ENCODE measurements at regions not wholly inside any gene's neighbourhood (a gene's known extent, or its start where the extent isn't known, plus 50 kb on each side); places are given as distances from the start of the nearest gene placed in this dataset.
A peak's percentile ranks its signal among the peaks of the same experiment; 100 is the strongest.
"Not testable (repeated sequence)": the region's sequence is repeated elsewhere in the genome, so short reads cannot be mapped to it uniquely, and the experiment has no call there.

- H3K4me3 ChIP-seq (ENCODE audit: low read depth, low read length), result no peak overlapping the region
- no peak overlapping the region for H3K27ac ChIP-seq (ENCODE audit: low read depth, low read length)
- no peak for DNase-seq (ENCODE audit: low read depth in 4 of 6, low spot score in 6 of 6)
- H3K4me1 ChIP-seq (ENCODE audit: control insufficient read depth, insufficient read depth, low read length), result no peaks in the 10 kb centered on the region
- no peaks in the 10 kb centered on the region for H3K27me3 ChIP-seq (ENCODE audit: control insufficient read depth, insufficient read depth, low read length)
- no peaks in the 10 kb centered on the region for H3K9me3 ChIP-seq (ENCODE audit: control insufficient read depth, insufficient read depth, low read length)
- no peaks in the 10 kb centered on the region for H3K36me3 ChIP-seq (ENCODE audit: control insufficient read depth, insufficient read depth, low read length)
- WGBS (ENCODE audit: insufficient coverage), result 80% methylated on average over 1 of the region's 3 CpGs
Observed at GRCh38 chr6:15745781-15746180, 83.0 kb upstream of the DTNBP1 start.

DNA sequence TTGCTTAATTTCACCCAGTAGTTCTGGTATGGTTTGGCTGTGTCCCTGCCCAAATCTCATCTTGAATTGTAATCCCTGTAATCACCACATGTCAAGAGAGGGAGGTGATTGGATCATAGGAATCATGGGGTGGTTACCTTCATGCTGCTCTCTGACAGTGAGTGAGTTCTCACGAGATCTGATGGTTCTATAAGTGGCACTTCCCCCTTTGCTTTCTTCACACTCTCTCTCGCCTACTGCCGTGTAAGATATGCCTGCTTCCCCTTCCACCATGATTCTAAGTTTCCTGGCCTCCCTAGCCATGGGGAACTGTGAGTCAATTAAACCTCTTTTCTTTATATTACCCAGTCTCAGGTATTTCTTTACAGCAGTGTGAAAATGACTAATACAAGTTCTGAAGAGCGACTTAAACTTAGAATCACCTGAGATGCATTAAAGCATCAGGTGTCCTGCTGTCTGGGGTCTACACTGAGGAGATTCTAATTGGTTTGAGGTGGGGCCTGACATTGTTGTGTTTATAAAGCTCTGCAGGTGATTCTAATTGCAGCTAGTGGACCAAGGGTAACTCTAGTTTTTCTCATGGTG is 82.1 kb upstream of the DTNBP1 start:
- no peaks in the 10 kb centered on the region for H3K36me3 ChIP-seq (ENCODE audit: control insufficient read depth, insufficient read depth, low read length)
- WGBS (ENCODE audit: insufficient coverage), result 83% methylated on average over 4 of the region's 4 CpGs
- no peak overlapping the region for H3K27ac ChIP-seq (ENCODE audit: low read depth, low read length)
- no peak for DNase-seq (ENCODE audit: low read depth in 4 of 6, low spot score in 6 of 6)
- no peaks in the 10 kb centered on the region for H3K4me1 ChIP-seq (ENCODE audit: control insufficient read depth, insufficient read depth, low read length)
- H3K9me3 ChIP-seq (ENCODE audit: control insufficient read depth, insufficient read depth, low read length), result no peaks in the 10 kb centered on the region
- no peaks in the 10 kb centered on the region for H3K27me3 ChIP-seq (ENCODE audit: control insufficient read depth, insufficient read depth, low read length)
- no peak overlapping the region for H3K4me3 ChIP-seq (ENCODE audit: low read depth, low read length)

GRCh38 chr6:15742013-15742412 is 79.2 kb upstream of the DTNBP1 start:
- H3K27ac ChIP-seq (ENCODE audit: low read depth, low read length), result not testable (repeated sequence)
- no CpG with 5 or more reads among the region's 1 CpG for WGBS (ENCODE audit: insufficient coverage)

GRCh38 chr6:15741405-15741804 is 78.6 kb upstream of the DTNBP1 start:
- no peaks in the 10 kb centered on the region for H3K4me1 ChIP-seq (ENCODE audit: control insufficient read depth, insufficient read depth, low read length)
- no peaks in the 10 kb centered on the region for H3K36me3 ChIP-seq (ENCODE audit: control insufficient read depth, insufficient read depth, low read length)
- no peak overlapping the region for H3K27ac ChIP-seq (ENCODE audit: low read depth, low read length)
- no peaks in the 10 kb centered on the region for H3K27me3 ChIP-seq (ENCODE audit: control insufficient read depth, insufficient read depth, low read length)
- no peak for DNase-seq (ENCODE audit: low read depth in 4 of 6, low spot score in 6 of 6)
- H3K9me3 ChIP-seq (ENCODE audit: control insufficient read depth, insufficient read depth, low read length), result no peaks in the 10 kb centered on the region
- H3K4me3 ChIP-seq (ENCODE audit: low read depth, low read length), result no peak overlapping the region

More at GRCh38 chr6:15742013-15742412, 79.2 kb upstream of the DTNBP1 start:
- DNase-seq (ENCODE audit: low read depth in 4 of 6, low spot score in 6 of 6); H3K4me1 ChIP-seq (ENCODE audit: control insufficient read depth, insufficient read depth, low read length); H3K27me3 ChIP-seq (ENCODE audit: control insufficient read depth, insufficient read depth, low read length); H3K36me3 ChIP-seq (ENCODE audit: control insufficient read depth, insufficient read depth, low read length); H3K9me3 ChIP-seq (ENCODE audit: control insufficient read depth, insufficient read depth, low read length); H3K4me3 ChIP-seq (ENCODE audit: low read depth, low read length): not testable (repeated sequence)

DNA sequence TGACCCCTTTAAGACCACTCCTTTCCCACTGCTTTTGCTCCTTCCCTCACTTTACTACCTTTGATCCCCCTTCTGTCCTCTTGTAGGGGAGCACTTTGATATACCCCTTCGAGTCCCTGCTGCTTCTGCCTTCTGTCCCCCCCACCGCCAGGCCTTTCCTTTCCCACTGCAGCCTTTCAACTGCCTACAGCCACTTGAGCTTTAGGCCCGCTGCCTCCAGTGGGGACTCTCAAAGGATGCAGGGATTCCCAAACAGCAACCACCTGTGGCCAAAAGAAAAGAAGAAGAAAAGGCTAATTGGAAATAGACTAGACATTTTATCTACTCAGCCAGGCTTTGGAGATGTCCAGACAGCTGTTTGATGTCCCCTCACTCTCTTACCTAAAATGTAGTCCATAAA is 77.0 kb upstream of the DTNBP1 start:
- H3K27ac ChIP-seq (ENCODE audit: low read depth, low read length), result no peak overlapping the region
- WGBS (ENCODE audit: insufficient coverage), result 70% methylated on average over 3 of the region's 3 CpGs
- H3K9me3 ChIP-seq (ENCODE audit: control insufficient read depth, insufficient read depth, low read length), result no peaks in the 10 kb centered on the region
- H3K4me1 ChIP-seq (ENCODE audit: control insufficient read depth, insufficient read depth, low read length), result no peaks in the 10 kb centered on the region
- no peak for DNase-seq (ENCODE audit: low read depth in 4 of 6, low spot score in 6 of 6)
- no peak overlapping the region for H3K4me3 ChIP-seq (ENCODE audit: low read depth, low read length)
- no peaks in the 10 kb centered on the region for H3K27me3 ChIP-seq (ENCODE audit: control insufficient read depth, insufficient read depth, low read length)
- H3K36me3 ChIP-seq (ENCODE audit: control insufficient read depth, insufficient read depth, low read length), result no peaks in the 10 kb centered on the region

- Histone ChIP-seq H3K9me3 (ENCODE audit: control insufficient read depth, insufficient read depth, low read length) (no peaks in the 10 kb centered on the region), H3K36me3 (ENCODE audit: control insufficient read depth, insufficient read depth, low read length) (no peaks in the 10 kb centered on the region), H3K4me1 (ENCODE audit: control insufficient read depth, insufficient read depth, low read length) (no peaks in the 10 kb centered on the region), H3K27me3 (ENCODE audit: control insufficient read depth, insufficient read depth, low read length) (no peaks in the 10 kb centered on the region), H3K27ac (ENCODE audit: low read depth, low read length) (no peak overlapping the region), H3K4me3 (ENCODE audit: low read depth, low read length) (no peak overlapping the region)
- DNase-seq (ENCODE audit: low read depth in 4 of 6, low spot score in 6 of 6), result no peak
- no CpG with 5 or more reads among the region's 2 CpGs for WGBS (ENCODE audit: insufficient coverage)
Observed at GRCh38 chr6:15739353-15739752, 76.5 kb upstream of the DTNBP1 start.

- WGBS (ENCODE audit: insufficient coverage), result 64% methylated on average over 3 of the region's 8 CpGs
Observed at GRCh38 chr6:15738195-15738594, 75.4 kb upstream of the DTNBP1 start.

DNA sequence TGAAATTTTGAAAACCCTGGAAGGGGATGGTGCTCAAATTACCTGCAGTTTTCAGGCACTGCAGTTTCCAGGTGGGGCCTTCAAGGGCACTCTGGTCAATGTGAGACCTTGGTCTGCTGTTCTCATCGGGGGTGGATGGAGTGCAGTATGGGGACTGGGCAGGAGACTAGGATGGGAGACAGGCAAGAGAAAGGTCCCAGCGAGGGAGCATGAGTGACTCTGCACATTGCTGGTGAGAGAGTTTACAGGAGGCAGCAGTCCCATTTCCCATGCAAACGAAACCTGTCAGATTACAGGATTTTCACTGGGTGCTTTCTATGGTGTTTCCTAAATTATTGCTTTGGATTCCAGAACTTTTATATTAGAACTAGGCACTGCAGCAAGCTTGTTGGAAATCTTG is 73.5 kb upstream of the DTNBP1 start:
- Histone ChIP-seq H3K9me3 (ENCODE audit: control insufficient read depth, insufficient read depth, low read length) (no peaks in the 10 kb centered on the region), H3K27me3 (ENCODE audit: control insufficient read depth, insufficient read depth, low read length) (no peaks in the 10 kb centered on the region), H3K4me3 (ENCODE audit: low read depth, low read length) (no peak overlapping the region), H3K4me1 (ENCODE audit: control insufficient read depth, insufficient read depth, low read length) (no peaks in the 10 kb centered on the region), H3K27ac (ENCODE audit: low read depth, low read length) (no peak overlapping the region), H3K36me3 (ENCODE audit: control insufficient read depth, insufficient read depth, low read length) (no peaks in the 10 kb centered on the region)
- 98% methylated on average over 3 of the region's 3 CpGs for WGBS (ENCODE audit: insufficient coverage)
- no peak for DNase-seq (ENCODE audit: low read depth in 4 of 6, low spot score in 6 of 6)

More at GRCh38 chr6:15738195-15738594, 75.4 kb upstream of the DTNBP1 start:
- H3K27me3 ChIP-seq (ENCODE audit: control insufficient read depth, insufficient read depth, low read length); H3K36me3 ChIP-seq (ENCODE audit: control insufficient read depth, insufficient read depth, low read length); H3K27ac ChIP-seq (ENCODE audit: low read depth, low read length); H3K9me3 ChIP-seq (ENCODE audit: control insufficient read depth, insufficient read depth, low read length); H3K4me1 ChIP-seq (ENCODE audit: control insufficient read depth, insufficient read depth, low read length); H3K4me3 ChIP-seq (ENCODE audit: low read depth, low read length); DNase-seq (ENCODE audit: low read depth in 4 of 6, low spot score in 6 of 6): not testable (repeated sequence)

DNA sequence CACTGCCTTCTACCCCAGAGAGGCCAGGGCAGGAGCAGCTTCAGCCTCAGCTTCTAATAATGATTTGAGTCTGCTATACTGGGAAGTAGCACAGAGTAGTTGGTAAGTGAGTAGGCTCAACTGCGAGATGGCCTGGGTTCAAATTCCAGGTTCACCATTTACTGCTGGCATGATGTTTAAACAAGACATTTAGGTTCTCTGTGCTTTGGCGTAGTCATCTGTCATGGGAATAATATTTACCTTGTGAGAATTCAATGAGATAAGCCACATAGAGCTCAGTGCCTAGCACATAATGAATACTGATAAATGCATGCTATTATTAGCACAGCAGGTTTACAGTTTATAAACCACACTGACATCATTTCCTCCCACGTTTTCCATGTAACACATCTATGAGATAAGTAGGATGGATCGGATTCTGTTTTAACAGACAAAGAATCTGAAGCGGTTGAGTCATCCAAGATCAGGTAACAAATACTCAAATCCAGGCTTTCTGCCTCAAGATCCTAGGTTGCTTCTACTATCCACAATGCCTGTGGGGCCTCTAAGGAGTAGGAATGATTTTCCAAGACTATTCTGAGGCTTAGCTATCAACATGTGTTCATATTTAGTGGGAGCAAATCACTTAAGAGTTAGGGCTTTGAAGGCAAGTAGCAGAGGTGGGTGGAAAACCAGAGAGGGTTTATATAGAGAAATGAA is 72.9 kb upstream of the DTNBP1 start:
- DNase-seq (ENCODE audit: low read depth in 4 of 6, low spot score in 6 of 6), result peak in 1 of 6 donors; percentile 33
- Histone ChIP-seq H3K27me3 (ENCODE audit: control insufficient read depth, insufficient read depth, low read length) (no peaks in the 10 kb centered on the region), H3K36me3 (ENCODE audit: control insufficient read depth, insufficient read depth, low read length) (no peaks in the 10 kb centered on the region), H3K4me1 (ENCODE audit: control insufficient read depth, insufficient read depth, low read length) (no peaks in the 10 kb centered on the region), H3K4me3 (ENCODE audit: low read depth, low read length) (no peak overlapping the region), H3K9me3 (ENCODE audit: control insufficient read depth, insufficient read depth, low read length) (no peaks in the 10 kb centered on the region), H3K27ac (ENCODE audit: low read depth, low read length) (no peak overlapping the region)
- 82% methylated on average over 1 of the region's 5 CpGs for WGBS (ENCODE audit: insufficient coverage)

- no peak for DNase-seq (ENCODE audit: low read depth in 4 of 6, low spot score in 6 of 6)
- Histone ChIP-seq H3K4me1 (ENCODE audit: control insufficient read depth, insufficient read depth, low read length) (no peaks in the 10 kb centered on the region), H3K4me3 (ENCODE audit: low read depth, low read length) (no peak overlapping the region), H3K9me3 (ENCODE audit: control insufficient read depth, insufficient read depth, low read length) (no peaks in the 10 kb centered on the region), H3K36me3 (ENCODE audit: control insufficient read depth, insufficient read depth, low read length) (no peaks in the 10 kb centered on the region), H3K27me3 (ENCODE audit: control insufficient read depth, insufficient read depth, low read length) (no peaks in the 10 kb centered on the region), H3K27ac (ENCODE audit: low read depth, low read length) (no peak overlapping the region)
- WGBS (ENCODE audit: insufficient coverage), result 94% methylated on average over 3 of the region's 13 CpGs
Observed at GRCh38 chr6:15734118-15734897, 71.5 kb upstream of the DTNBP1 start.
